8988T (cell line): ENCODE measurements at regions not wholly inside any gene's neighbourhood (a gene's known extent, or its start where the extent isn't known, plus 50 kb on each side); places are given as distances from the start of the nearest gene placed in this dataset.
"Not testable (repeated sequence)": the region's sequence is repeated elsewhere in the genome, so short reads cannot be mapped to it uniquely, and the experiment has no call there.

Experiments
- DNase-seq: peaks from one replicate; pipeline ENCODE4 v3.0.0; 2011

- no peak for DNase-seq
Measured at GRCh38 chr14:71242237-71242748, 335.0 kb downstream of the PCNX1 start.

- DNase-seq = no peak
Measured at GRCh38 chr14:71243697-71244096, 336.4 kb downstream of the PCNX1 start.

DNA sequence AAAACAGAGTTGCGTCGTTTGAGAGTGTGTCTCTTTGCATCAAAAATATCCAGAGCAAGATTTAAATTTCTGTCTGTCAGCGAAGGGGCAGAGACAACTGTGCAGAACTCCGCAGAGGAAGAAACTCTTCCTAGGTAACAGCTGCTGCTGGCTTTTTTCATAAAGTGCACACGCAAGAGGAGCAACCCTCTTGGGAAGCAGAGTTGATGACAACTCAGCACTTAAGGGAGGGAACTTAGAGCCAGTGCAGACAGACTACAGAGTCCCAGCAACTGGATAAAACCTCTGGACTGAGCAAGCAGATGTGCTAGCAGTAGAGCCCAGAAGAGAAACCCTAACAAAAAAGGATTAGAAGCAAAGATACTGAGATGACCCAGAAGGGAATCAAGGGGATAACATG, 337.1 kb downstream of the PCNX1 start:
- no peak for DNase-seq

GRCh38 chr14:71245659-71246361, 338.6 kb downstream of the PCNX1 start:
- no peak for DNase-seq

GRCh38 chr14:71246539-71246938, 339.3 kb downstream of the PCNX1 start:
- DNase-seq = no peak

DNA sequence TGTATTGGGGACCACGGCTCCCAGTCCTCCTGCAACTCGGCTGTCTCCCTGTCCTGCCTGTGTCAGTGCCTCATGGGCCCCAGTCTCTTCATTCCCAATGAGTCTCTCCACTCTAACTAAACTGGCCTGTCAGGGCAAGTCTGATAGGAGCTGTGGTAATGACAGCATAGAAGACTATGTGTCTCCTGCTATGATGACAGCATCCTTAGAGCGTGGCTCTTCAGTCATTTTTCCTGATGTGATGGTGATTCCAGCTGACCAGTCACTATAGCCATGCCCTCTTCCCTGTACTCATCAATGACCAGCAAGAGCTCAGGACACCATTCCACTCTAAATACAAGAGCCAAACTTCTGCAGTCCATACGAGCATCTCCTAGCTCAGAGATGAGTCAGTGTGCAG, 339.8 kb downstream of the PCNX1 start:
- DNase-seq = no peak

DNA sequence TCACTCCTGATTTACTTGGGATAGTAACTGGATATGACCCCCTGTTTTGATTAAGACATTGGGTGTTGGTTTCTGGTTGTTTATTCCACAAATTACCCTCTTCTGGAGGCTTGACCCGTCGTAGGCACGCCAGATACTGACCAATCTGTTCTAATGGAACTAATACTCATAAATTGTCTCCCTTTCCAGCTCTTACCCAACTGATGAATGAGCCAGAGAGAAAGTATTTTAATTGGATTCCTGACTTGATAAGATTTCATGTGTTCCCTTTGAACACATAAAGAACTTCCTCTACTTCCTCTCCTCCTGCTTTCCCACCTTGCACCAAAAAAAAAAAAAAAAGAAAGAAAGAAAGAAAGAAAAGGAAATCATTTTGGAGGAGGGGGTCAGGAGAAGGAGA, 340.9 kb downstream of the PCNX1 start:
- DNase-seq = no peak

DNA sequence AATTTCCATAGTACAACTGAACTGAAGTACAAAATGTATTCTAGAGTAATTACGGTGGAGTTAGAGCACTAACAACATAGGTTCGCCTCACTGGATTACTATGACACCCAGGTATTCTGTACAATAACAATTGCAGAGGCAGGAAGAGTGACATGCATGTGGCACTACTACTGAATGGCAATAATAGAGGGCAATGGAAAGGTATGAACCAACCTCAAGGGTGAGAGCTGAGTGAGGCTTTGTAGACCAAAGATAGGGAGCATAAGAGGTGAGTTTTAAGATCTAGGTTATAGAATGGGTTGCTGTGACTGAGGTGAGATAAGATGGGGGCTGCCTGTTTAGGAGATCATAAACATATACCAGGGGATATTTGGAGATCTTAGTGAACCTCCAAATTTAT, 343.1 kb downstream of the PCNX1 start:
- DNase-seq = no peak

DNA sequence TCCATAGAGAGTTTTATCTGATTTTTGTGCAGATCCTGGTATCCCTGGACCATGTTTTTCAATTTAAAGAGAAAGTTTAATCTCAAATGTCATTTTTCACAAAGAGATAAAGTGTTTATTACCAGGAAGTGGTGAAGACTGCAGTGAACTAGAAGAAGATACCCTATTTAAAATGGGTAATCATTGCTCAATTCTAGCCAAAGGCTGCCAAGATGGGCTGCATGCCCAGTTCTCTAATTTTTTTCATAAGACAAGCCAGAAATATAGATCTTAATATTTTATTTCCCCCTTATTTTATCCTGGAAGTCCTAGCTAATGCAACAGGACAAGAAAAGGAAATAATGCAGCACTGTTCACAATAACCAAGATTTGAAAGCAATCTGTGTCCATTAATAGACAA, 343.5 kb downstream of the PCNX1 start:
- no peak for DNase-seq

GRCh38 chr14:71254091-71254719, 346.9 kb downstream of the PCNX1 start:
- not testable (repeated sequence) for DNase-seq

DNA sequence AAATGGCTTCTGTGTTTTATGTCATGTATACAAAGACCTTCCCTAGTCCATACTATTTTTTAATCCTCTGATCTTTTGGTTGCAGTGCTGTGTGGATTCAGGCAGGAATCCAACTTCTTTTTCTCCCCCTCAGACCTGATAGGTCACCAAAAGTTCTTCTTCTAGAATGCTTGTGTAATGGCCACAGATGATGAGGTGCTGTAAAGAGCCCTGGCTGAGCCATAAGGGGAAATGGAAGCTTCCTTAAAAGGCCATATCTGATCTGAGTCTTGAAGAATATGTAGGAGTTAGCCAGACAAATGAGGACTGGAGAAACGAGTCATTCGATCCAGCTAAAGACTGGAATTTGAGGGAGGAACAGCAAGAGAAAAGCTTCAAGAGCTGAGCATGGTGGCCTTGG, 353.9 kb downstream of the PCNX1 start:
- DNase-seq = no peak

DNA sequence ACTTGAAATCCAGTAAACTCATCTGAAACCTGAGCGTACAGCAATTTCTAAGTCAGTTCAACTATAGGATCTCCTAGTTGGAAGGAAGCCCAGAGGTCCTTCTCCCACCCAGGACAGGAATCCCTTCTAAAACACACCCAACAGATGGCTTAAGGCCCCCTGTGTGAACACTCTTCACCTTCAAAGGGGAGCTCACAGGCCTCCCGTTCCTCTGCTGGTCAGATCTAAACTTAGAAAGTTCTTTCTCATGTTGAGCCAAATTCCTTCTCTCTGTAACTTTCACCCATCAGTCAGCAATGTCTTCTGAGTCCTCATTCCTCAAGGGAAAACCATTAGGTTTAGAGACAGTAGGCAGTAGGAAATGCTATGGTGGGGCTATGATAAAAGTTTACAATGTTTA, 355.2 kb downstream of the PCNX1 start:
- no peak for DNase-seq

DNA sequence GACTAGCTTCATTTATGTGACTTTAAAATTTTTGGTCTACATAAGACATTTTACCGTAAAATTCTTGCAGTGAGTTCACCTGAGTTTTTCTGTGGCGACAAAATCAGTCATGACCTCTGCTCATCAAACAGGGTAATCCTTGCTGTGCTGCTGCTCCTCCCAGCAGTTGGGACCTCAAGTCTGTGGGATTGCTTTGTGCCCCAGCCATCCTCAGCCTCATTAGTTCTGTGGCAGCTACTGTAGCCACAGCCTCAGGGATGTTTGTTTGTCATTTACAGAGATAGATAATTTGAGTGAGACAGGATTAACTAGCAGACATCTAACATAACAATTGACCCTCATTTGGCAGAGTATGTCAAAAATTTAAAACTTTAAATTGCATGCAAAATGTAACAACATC, 357.0 kb downstream of the PCNX1 start:
- DNase-seq = no peak

DNA sequence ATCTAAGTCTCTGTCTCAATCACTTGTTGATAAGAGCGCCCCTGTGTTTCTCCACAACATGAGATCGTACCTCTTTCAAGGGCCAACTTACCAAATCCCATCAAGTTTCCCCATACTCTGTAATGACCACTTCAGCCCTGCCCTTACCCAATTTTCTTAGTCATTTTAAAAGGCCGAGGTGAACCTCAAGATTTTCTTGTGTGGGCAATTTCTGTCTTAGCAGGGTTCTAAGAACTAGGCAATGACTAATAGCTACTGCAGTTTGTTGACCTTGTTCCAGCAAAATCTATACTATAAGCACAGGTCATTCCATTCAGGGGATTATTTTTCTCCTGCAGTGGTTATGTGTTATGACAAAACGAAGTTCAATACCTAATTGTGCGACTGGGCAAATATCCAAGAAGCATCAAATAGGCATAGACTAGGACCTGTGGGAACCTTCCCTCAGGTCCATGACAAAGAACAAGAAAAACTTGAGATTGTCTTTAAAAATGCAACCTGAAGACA, 359.8 kb downstream of the PCNX1 start:
- DNase-seq = no peak

GRCh38 chr14:71267691-71268090, 360.4 kb downstream of the PCNX1 start:
- no peak for DNase-seq

GRCh38 chr14:71270111-71270510, 362.9 kb downstream of the PCNX1 start:
- DNase-seq = no peak

- DNase-seq = no peak
Measured at GRCh38 chr14:71271166-71271945, 364.1 kb downstream of the PCNX1 start.

DNA sequence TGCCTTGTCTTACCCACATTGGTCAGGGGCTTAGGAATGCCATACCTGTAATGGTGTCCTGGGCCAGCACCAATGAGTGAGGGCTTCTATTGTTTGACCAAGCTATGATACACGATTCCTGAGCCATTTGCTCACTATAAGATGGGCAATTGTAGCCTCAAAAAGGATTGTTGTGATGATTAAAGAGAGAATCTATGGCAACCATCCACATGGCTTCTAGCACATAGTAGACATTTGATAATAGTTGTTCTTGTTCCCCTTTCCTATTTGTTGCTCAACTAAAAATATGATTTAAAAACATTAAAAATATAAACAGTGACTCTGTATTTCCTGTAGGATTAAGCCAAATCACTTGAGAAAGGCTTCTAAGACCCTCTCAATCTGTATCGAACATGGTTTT, 366.1 kb downstream of the PCNX1 start:
- no peak for DNase-seq

- no peak for DNase-seq
Measured at GRCh38 chr14:71284048-71284447, 376.8 kb downstream of the PCNX1 start.

GRCh38 chr14:71286126-71286525, 378.9 kb downstream of the PCNX1 start:
- DNase-seq = no peak

DNA sequence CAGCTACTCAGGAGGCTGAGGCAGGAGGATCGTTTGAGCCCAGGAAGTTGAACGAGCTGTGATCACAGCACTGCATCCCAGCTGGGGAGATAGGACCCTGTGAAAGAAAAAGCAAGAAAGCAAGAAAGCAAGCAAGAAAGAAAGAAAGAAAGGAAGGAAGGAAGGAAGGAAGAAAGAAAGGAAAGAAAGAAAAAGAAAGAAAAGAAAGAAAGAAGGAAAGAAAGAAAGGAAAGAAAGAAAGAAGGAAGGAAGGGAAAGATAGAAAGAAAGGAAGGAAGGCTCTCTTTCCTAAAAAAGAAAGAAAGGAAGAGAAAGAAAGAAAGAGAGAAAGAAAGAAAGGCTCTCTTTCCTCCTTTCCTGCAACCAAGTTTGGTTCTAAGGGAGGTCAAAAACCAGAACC, 380.3 kb downstream of the PCNX1 start:
- no peak for DNase-seq

DNA sequence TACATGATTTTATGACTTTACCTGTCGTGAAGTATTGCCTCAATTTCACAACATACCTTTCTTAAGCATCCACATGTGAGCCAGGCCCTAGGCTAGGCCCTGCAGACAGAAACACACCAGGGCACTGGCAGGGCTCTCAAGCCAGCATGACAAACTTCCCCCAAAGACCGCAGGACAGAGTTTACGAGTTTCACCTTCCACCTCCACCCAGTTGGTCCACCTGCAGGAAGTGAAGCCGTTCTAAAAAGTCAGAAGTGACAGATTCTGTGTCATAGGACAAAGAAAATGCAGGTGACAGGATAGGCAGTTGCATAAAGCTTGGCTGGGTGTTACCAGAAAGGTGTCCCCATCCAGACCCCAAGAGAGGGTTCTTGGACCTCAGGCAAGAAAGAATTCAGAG, 382.3 kb downstream of the PCNX1 start:
- no peak for DNase-seq

- no peak for DNase-seq
Measured at GRCh38 chr14:71290301-71290700, 383.0 kb downstream of the PCNX1 start.

- DNase-seq = peak; percentile 20
Measured at GRCh38 chr14:71290960-71291466, 383.8 kb downstream of the PCNX1 start.
